ENCODE measurements at regions not wholly inside any gene's neighbourhood (a gene's known extent, or its start where the extent isn't known, plus 50 kb on each side); places are given as distances from the start of the nearest gene placed in this dataset.

DNA sequence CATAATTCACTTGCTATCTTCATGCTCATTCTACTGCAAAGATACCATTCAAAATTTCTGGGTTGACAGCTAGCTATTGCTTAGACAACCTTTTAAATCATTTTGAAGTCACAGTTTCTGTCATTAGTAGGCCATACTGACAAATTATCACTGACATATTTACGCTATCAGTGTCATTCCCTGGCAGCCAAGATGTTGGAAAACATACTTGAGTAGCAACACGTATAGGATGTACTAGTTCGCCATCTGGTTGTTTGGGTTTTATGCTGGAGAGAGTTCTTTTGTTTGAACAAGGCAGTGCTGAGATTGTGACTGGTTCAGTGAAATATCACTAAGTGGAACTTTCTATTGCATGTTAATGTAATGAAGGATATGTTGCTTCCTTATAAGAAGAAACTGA is 621.9 kb downstream of the DTWD2 start:
- TF ChIP-seq CTCF (IDR thresholded peaks at IDR 0.05) (no peak), POLR2AphosphoS5 (IDR thresholded peaks at IDR 0.05) (no peak), EP300 (IDR thresholded peaks at IDR 0.05) (no peak)
